ENCODE measurements at regions not wholly inside any gene's neighbourhood (a gene's known extent, or its start where the extent isn't known, plus 50 kb on each side); places are given as distances from the start of the nearest gene placed in this dataset.

DNA sequence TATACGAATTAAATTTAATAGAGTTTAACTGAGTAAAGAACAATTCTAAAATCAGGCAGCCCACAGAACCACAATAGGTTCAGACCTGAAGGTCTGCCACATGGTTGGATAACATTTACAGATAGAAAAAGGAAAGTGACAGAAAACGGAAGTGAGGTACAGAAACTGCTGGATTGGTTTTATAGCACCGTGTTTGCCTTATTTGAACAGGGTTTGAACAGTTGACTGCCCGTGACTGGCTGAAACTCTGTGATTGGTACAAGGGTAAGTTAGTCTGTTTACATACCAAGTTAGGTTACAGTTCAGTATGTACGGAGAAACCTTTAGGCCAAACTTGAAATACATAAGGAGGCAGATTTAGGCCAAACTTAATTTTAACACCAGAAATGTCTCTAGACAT lies 64.1 kb upstream of the ATXN3L start:
- Mint-ChIP-seq H3K36me3 (ENCODE audit: insufficient read depth in 1 of 3, low read depth in 3 of 3) (peaks cover 0 to 7% (median 2%) of the 10 kb centered on the region in 3 experiments; a peak in 3 of 7 replicates), H3K4me3 (no peak overlapping the region), H3K27me3 (ENCODE audit: low read depth) (no peaks in the 10 kb centered on the region), H3K4me1 (peaks cover 24 to 29% of the 10 kb centered on the region in 2 experiments), H3K27ac (no peak overlapping the region), H3K9me3 (peaks cover 63% of the 10 kb centered on the region in 2 experiments)
- no peaks in the 10 kb centered on the region for H3K23me2 ChIP-seq (ENCODE audit: insufficient read length, low read depth, low read length, poor library complexity, severe bottlenecking)
- no peak overlapping the region for H3K27ac ChIP-seq (ENCODE audit: insufficient read length, low read depth, low read length)
- no peaks in the 10 kb centered on the region for H3K27me3 ChIP-seq (ENCODE audit: insufficient read depth, low read length)
- H3K9ac ChIP-seq (ENCODE audit: extremely low read depth, insufficient read length, low read length): no peak overlapping the region
- H3K79me2 ChIP-seq (ENCODE audit: insufficient read depth, low read length): no peaks in the 10 kb centered on the region
- no peak overlapping the region for H3K18ac ChIP-seq (ENCODE audit: insufficient read length, low read depth, low read length)
- no peak overlapping the region for H2BK5ac ChIP-seq (ENCODE audit: insufficient read length, low read length)
- H2BK120ac ChIP-seq (ENCODE audit: low read depth, low read length, poor library complexity, severe bottlenecking): no peak overlapping the region
- no peak for DNase-seq
- H2BK15ac ChIP-seq (ENCODE audit: low read depth, low read length): no peak overlapping the region
- no peak overlapping the region for H4K5ac ChIP-seq (ENCODE audit: insufficient read length, low read depth, low read length)
- H2AK5ac ChIP-seq (ENCODE audit: insufficient read length, low read length): no peak overlapping the region
- H3K79me1 ChIP-seq (ENCODE audit: insufficient read depth, low read depth, low read length, poor library complexity, severe bottlenecking): no peaks in the 10 kb centered on the region
- no CpG with 5 or more reads among the region's 5 CpGs for WGBS (ENCODE audit: extremely low coverage, insufficient read length, low lambda C conversion rate)
- no peak overlapping the region for H3T11ph ChIP-seq (ENCODE audit: low read length)
- H3K14ac ChIP-seq (ENCODE audit: insufficient read depth, low read length): no peak overlapping the region
- no peak overlapping the region for H4K8ac ChIP-seq (replicated peaks; ENCODE audit: insufficient read length, low read depth, low read length)
- no peaks in the 10 kb centered on the region for H3K4me1 ChIP-seq (ENCODE audit: insufficient read depth, low read length)
- no peak overlapping the region for H3K23ac ChIP-seq (ENCODE audit: insufficient read length, low read depth, low read length)
- TF ChIP-seq, protein P1, sequence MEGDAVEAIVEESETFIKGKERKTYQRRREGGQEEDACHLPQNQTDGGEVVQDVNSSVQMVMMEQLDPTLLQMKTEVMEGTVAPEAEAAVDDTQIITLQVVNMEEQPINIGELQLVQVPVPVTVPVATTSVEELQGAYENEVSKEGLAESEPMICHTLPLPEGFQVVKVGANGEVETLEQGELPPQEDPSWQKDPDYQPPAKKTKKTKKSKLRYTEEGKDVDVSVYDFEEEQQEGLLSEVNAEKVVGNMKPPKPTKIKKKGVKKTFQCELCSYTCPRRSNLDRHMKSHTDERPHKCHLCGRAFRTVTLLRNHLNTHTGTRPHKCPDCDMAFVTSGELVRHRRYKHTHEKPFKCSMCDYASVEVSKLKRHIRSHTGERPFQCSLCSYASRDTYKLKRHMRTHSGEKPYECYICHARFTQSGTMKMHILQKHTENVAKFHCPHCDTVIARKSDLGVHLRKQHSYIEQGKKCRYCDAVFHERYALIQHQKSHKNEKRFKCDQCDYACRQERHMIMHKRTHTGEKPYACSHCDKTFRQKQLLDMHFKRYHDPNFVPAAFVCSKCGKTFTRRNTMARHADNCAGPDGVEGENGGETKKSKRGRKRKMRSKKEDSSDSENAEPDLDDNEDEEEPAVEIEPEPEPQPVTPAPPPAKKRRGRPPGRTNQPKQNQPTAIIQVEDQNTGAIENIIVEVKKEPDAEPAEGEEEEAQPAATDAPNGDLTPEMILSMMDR (conservative IDR thresholded peaks at IDR 0.05): no peak
- H4K20me1 ChIP-seq (ENCODE audit: control insufficient read depth, insufficient read depth, insufficient read length): no peaks in the 10 kb centered on the region
- no peak overlapping the region for H3K4ac ChIP-seq (ENCODE audit: low read depth, low read length)
- no peak overlapping the region for H4K91ac ChIP-seq (ENCODE audit: insufficient read length, low read depth, low read length)
- H3K4me2 ChIP-seq (ENCODE audit: insufficient read depth, insufficient read length, low read length): no peak overlapping the region
- H3K56ac ChIP-seq (ENCODE audit: insufficient read length, low read depth, low read length): no peak overlapping the region
- H2AFZ ChIP-seq (ENCODE audit: low read length): no peak overlapping the region
- no peak overlapping the region for H2BK20ac ChIP-seq (ENCODE audit: low read depth, low read length, poor library complexity, severe bottlenecking)
- H2BK12ac ChIP-seq (ENCODE audit: insufficient read length, low read depth, low read length): no peak overlapping the region
- no peaks in the 10 kb centered on the region for H3K9me3 ChIP-seq (ENCODE audit: control insufficient read depth, low read depth, low read length)

Data from H9 (cell line).